K562 (cell line): ENCODE measurements at regions not wholly inside any gene's neighbourhood (a gene's known extent, or its start where the extent isn't known, plus 50 kb on each side); places are given as distances from the start of the nearest gene placed in this dataset.
A peak's percentile ranks its signal among the peaks of the same experiment; 100 is the strongest.

Experiments used
- ATF1 ChIP-seq, 2 experiments: fragments of 450-650 bp in 1 of 2; IDR thresholded peaks; 2 replicates each; pipeline ENCODE4 v1.6.1; 2016; ENCODE audit warnings: missing compliant biosample characterization in 1 of 2, missing genetic modification characterization in 1 of 2
- BCOR ChIP-seq: fragments of 450-650 bp; IDR thresholded peaks from 2 replicates; pipeline ENCODE4 v1.6.1; 2016
- BRD9 ChIP-seq: fragments of 450-650 bp; IDR thresholded peaks from 2 replicates; pipeline ENCODE4 v1.6.1; 2018; ENCODE audit warnings: low read depth; ENCODE audit not compliant: partially characterized antibody
- CBX5 ChIP-seq: IDR thresholded peaks from 2 replicates; pipeline ENCODE4 v1.6.1; 2014; ENCODE audit warnings: low read depth, borderline replicate concordance
- EP400 ChIP-seq: fragments of 450-650 bp; IDR thresholded peaks from 2 replicates; pipeline ENCODE4 v1.6.1; 2017; ENCODE audit warnings: antibody characterized with exemption, mild to moderate bottlenecking, moderate library complexity
- ESRRA ChIP-seq: fragments of 450-650 bp; IDR thresholded peaks from 2 replicates; pipeline ENCODE4 v1.6.1; 2014; ENCODE audit warnings: low read depth, mild to moderate bottlenecking, moderate library complexity, borderline replicate concordance
- ETV5 ChIP-seq: sonication (generic); formaldehyde crosslinking; IDR thresholded peaks from 2 replicates; pipeline ENCODE4 v1.4.0; 2020; ENCODE audit warnings: low read depth, mild to moderate bottlenecking, missing genetic modification reagents
- FOXJ2 ChIP-seq: fragments of 200-800 bp; sonication (Bioruptor generic); IDR thresholded peaks from 2 replicates; pipeline ENCODE4 v1.6.1; 2016; ENCODE audit warnings: missing genetic modification characterization, missing compliant biosample characterization
- HLTF ChIP-seq: fragments of 450-650 bp; IDR thresholded peaks from 2 replicates; pipeline ENCODE4 v1.6.1; 2016
- MAZ ChIP-seq, 2 experiments: fragments of 450-650 bp in 1 of 2; sonication (generic) in 1 of 2; formaldehyde crosslinking; IDR thresholded peaks in 1 of 2; conservative IDR thresholded peaks in 1 of 2; 2 replicates each; pipeline versions ENCODE4 v1.4.0 to v1.5.0; 2020; ENCODE audit warnings: mild to moderate bottlenecking in 1 of 2, missing genetic modification reagents in 1 of 2
- NR4A1 ChIP-seq, 2 experiments: fragments of 250-450 bp in 1 of 2; fragments of 450-650 bp in 1 of 2; sonication (Bioruptor Pico) in 1 of 2; IDR thresholded peaks; 2 replicates each; pipeline versions ENCODE4 v1.4.0 to v1.6.1; 2016 to 2020; ENCODE audit warnings: mild to moderate bottlenecking in 2 of 2, missing compliant biosample characterization in 1 of 2, missing genetic modification characterization in 1 of 2, moderate library complexity in 1 of 2
- RBM15 ChIP-seq: fragments of 200-400 bp; formaldehyde crosslinking; IDR thresholded peaks from 2 replicates; pipeline ENCODE4 v1.6.1; 2018; ENCODE audit warnings: mild to moderate bottlenecking, low read length, moderate library complexity; ENCODE audit not compliant: insufficient read depth
- RFX1 ChIP-seq: fragments of 450-650 bp; IDR thresholded peaks from 2 replicates; pipeline ENCODE4 v1.6.1; 2016; ENCODE audit warnings: mild to moderate bottlenecking, moderate library complexity
- SPI1 ChIP-seq: IDR thresholded peaks from 2 replicates; pipeline ENCODE4 v1.6.1; 2011; ENCODE audit warnings: low read depth, low read length, control low read depth, borderline replicate concordance
- SREBF2 ChIP-seq: sonication (generic); formaldehyde crosslinking; IDR thresholded peaks from 2 replicates; pipeline ENCODE4 v1.4.0; 2020; ENCODE audit warnings: mild to moderate bottlenecking, missing genetic modification reagents
- SRSF3 ChIP-seq: fragments of 200-400 bp; formaldehyde crosslinking; IDR thresholded peaks from 2 replicates; pipeline ENCODE4 v1.6.1; 2016; ENCODE audit warnings: mild to moderate bottlenecking, low read length, moderate library complexity; ENCODE audit not compliant: insufficient read depth
- TCF3 ChIP-seq: sonication (generic); formaldehyde crosslinking; IDR thresholded peaks from 2 replicates; pipeline ENCODE4 v1.4.0; 2020; ENCODE audit warnings: mild to moderate bottlenecking, missing genetic modification reagents
- TCF7 ChIP-seq: sonication (generic); IDR thresholded peaks from 2 replicates; pipeline ENCODE4 v1.6.1; 2016; ENCODE audit warnings: antibody characterized with exemption, borderline replicate concordance
- ZC3H8 ChIP-seq: fragments of 450-650 bp; IDR thresholded peaks from 2 replicates; pipeline ENCODE4 v1.6.1; 2017
- ZNF263 ChIP-seq: sonication (generic); formaldehyde crosslinking; IDR thresholded peaks from 2 replicates; pipeline ENCODE4 v1.8.0; 2022; ENCODE audit warnings: mild to moderate bottlenecking, missing genetic modification reagents, borderline replicate concordance
- ZNF316 ChIP-seq: fragments of 450-650 bp; IDR thresholded peaks from 2 replicates; pipeline ENCODE4 v1.6.1; 2016
- TF ChIP-seq, protein P1 (sequence below): fragments of 250-450 bp; sonication (Bioruptor Pico); IDR thresholded peaks from 2 replicates; pipeline ENCODE4 v1.4.0; 2020

DNA sequence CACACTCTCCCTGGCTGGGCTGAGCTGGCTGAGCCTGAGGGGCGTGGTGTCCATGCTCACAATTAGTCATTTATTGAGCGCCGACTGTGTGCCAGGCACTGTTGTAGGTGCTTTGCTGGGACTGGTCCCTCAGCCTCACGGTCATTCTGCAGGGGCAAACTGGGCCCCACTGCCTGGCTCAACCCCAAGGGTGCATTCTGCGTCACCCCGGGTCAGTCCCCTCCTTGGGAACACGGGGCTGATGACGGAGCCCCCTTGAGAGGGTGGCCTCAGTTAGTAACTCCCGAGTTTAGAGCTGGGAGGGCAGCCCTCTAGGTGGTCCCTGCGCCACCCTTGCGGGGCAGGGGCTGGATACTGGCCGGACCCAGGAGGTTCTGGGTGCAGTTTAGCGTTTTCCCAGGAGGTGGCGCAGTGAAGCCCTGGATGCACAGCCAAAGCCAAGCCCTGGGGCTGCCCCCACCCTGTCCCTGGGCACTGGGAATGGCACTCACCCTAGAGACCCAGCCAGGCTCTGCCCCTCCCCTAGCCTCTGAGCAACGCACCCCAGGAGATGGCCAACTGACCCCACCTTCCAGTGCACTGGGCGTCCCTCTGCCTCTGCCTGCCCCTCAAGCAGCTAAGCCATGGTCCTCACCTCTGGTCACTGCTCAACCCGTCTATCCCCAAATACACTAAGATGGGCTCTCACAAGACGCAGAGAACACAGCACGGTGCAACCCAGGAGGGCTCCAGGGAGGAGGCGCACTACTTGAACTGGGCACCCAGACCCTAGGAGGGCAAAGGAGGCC is 243.2 kb upstream of the GSE1 start (continued):
- peak; percentile 59 for TF ChIP-seq ESRRA
- TF ChIP-seq ETV5 (CRISPR knock-in tag): no peak
- no peak for TF ChIP-seq TCF7
- TF ChIP-seq, protein P1, sequence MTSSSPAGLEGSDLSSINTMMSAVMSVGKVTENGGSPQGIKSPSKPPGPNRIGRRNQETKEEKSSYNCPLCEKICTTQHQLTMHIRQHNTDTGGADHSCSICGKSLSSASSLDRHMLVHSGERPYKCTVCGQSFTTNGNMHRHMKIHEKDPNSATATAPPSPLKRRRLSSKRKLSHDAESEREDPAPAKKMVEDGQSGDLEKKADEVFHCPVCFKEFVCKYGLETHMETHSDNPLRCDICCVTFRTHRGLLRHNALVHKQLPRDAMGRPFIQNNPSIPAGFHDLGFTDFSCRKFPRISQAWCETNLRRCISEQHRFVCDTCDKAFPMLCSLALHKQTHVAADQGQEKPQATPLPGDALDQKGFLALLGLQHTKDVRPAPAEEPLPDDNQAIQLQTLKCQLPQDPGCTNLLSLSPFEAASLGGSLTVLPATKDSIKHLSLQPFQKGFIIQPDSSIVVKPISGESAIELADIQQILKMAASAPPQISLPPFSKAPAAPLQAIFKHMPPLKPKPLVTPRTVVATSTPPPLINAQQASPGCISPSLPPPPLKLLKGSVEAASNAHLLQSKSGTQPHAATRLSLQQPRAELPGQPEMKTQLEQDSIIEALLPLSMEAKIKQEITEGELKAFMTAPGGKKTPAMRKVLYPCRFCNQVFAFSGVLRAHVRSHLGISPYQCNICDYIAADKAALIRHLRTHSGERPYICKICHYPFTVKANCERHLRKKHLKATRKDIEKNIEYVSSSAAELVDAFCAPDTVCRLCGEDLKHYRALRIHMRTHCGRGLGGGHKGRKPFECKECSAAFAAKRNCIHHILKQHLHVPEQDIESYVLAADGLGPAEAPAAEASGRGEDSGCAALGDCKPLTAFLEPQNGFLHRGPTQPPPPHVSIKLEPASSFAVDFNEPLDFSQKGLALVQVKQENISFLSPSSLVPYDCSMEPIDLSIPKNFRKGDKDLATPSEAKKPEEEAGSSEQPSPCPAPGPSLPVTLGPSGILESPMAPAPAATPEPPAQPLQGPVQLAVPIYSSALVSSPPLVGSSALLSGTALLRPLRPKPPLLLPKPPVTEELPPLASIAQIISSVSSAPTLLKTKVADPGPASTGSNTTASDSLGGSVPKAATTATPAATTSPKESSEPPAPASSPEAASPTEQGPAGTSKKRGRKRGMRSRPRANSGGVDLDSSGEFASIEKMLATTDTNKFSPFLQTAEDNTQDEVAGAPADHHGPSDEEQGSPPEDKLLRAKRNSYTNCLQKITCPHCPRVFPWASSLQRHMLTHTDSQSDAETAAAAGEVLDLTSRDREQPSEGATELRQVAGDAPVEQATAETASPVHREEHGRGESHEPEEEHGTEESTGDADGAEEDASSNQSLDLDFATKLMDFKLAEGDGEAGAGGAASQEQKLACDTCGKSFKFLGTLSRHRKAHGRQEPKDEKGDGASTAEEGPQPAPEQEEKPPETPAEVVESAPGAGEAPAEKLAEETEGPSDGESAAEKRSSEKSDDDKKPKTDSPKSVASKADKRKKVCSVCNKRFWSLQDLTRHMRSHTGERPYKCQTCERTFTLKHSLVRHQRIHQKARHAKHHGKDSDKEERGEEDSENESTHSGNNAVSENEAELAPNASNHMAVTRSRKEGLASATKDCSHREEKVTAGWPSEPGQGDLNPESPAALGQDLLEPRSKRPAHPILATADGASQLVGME (CRISPR knock-in tag): no peak; the same call in 1 of the 2 replicates
- TF ChIP-seq ZNF263 (CRISPR knock-in tag): no peak
- peak; percentile 72 for TF ChIP-seq BCOR
- no peak for TF ChIP-seq ZC3H8
- TF ChIP-seq ZNF316: no peak
- TF ChIP-seq CBX5: no peak
- no peak for TF ChIP-seq EP400
- TF ChIP-seq HLTF: no peak
- no peak for TF ChIP-seq SRSF3
- no peak for TF ChIP-seq SPI1
- TF ChIP-seq BRD9: no peak
- TF ChIP-seq ATF1 (CRISPR knock-in tag; IDR thresholded peaks at IDR 0.05): no peak
- TF ChIP-seq ATF1 (tag; IDR thresholded peaks at IDR 0.05): peak; percentile 34; the same call in 1 of the 2 replicates
- no peak for TF ChIP-seq NR4A1 (CRISPR knock-in tag; IDR thresholded peaks at IDR 0.05)
- peak; percentile 59; the same call in 1 of the 2 replicates for TF ChIP-seq NR4A1 (tag; IDR thresholded peaks at IDR 0.05)
- TF ChIP-seq RFX1: no peak
- peak; percentile 6; the same call in 1 of the 2 replicates for TF ChIP-seq TCF3 (CRISPR knock-in tag)
- TF ChIP-seq SREBF2 (CRISPR knock-in tag): no peak
- no peak for TF ChIP-seq RBM15
- no peak for TF ChIP-seq FOXJ2 (tag)
- peak; percentile 77 to 78; a peak in 3 of 4 replicates for TF ChIP-seq MAZ (CRISPR knock-in tag; conservative IDR thresholded peaks at IDR 0.05 in 1 of 2, IDR thresholded peaks at IDR 0.05 in 1 of 2)
